Type B pancreatic cell (in vitro differentiated cells): ENCODE measurements at regions not wholly inside any gene's neighbourhood (a gene's known extent, or its start where the extent isn't known, plus 50 kb on each side); places are given as distances from the start of the nearest gene placed in this dataset.

ENCODE experiments used
- DNase-seq: peaks from one replicate; pipeline ENCODE4 v3.0.0; 2021; ENCODE audit warnings: mixed read lengths; ENCODE audit not compliant: unreplicated experiment; ENCODE audit errors: extremely low spot score
- H3K27ac Mint-ChIP-seq: 2 replicates; pipeline ENCODE4 v1.8.0; 2021; ENCODE audit warnings: mild to moderate bottlenecking, mixed read lengths
- H3K27me3 Mint-ChIP-seq: 2 replicates; pipeline ENCODE4 v1.8.0; 2021; ENCODE audit warnings: mixed read lengths
- H3K36me3 Mint-ChIP-seq: 2 replicates; pipeline ENCODE4 v1.8.0; 2021; ENCODE audit warnings: mixed read lengths
- H3K4me1 Mint-ChIP-seq: one replicate; pipeline ENCODE4 v1.8.0; 2021; ENCODE audit warnings: mixed read lengths; ENCODE audit not compliant: unreplicated experiment
- H3K4me3 Mint-ChIP-seq: 2 replicates; pipeline ENCODE4 v1.8.0; 2021; ENCODE audit warnings: mild to moderate bottlenecking, mixed read lengths
- H3K9me3 Mint-ChIP-seq: 2 replicates; pipeline ENCODE4 v1.8.0; 2021; ENCODE audit warnings: mixed read lengths
- CTCF ChIP-seq: fragments of 200-600 bp; sonication (generic); conservative IDR thresholded peaks from 2 replicates; pipeline ENCODE4 v1.5.0; 2021; ENCODE audit warnings: antibody characterized with exemption, mild to moderate bottlenecking

- Mint-ChIP-seq H3K9me3 (peaks cover under 1% of the 10 kb centered on the region), H3K27ac (no peak overlapping the region), H3K4me1 (no peaks in the 10 kb centered on the region), H3K36me3 (no peaks in the 10 kb centered on the region), H3K4me3 (no peak overlapping the region), H3K27me3 (no peaks in the 10 kb centered on the region)
- TF ChIP-seq CTCF, result no peak
- no peak for DNase-seq
Measured at GRCh38 chr13:81199956-81200355, 859.0 kb upstream of the SPRY2 start.

GRCh38 chr13:81197966-81198365 is 857.0 kb upstream of the SPRY2 start:
- no peak for TF ChIP-seq CTCF
- no peaks in the 10 kb centered on the region for H3K4me1 Mint-ChIP-seq
- no peak overlapping the region for H3K27ac Mint-ChIP-seq
- DNase-seq, result no peak
- H3K27me3 Mint-ChIP-seq, result no peaks in the 10 kb centered on the region
- no peaks in the 10 kb centered on the region for H3K36me3 Mint-ChIP-seq
- H3K9me3 Mint-ChIP-seq, result peaks cover 10% of the 10 kb centered on the region
- H3K4me3 Mint-ChIP-seq, result no peak overlapping the region

GRCh38 chr13:81197483-81197882 is 856.6 kb upstream of the SPRY2 start:
- Mint-ChIP-seq H3K4me1 (no peaks in the 10 kb centered on the region), H3K9me3 (peaks cover 10% of the 10 kb centered on the region), H3K4me3 (no peak overlapping the region), H3K36me3 (no peaks in the 10 kb centered on the region), H3K27ac (no peak overlapping the region), H3K27me3 (no peaks in the 10 kb centered on the region)
- TF ChIP-seq CTCF, result no peak
- no peak for DNase-seq

GRCh38 chr13:81194362-81194761 is 853.4 kb upstream of the SPRY2 start:
- H3K27me3 Mint-ChIP-seq, result no peaks in the 10 kb centered on the region
- no peak for DNase-seq
- no peaks in the 10 kb centered on the region for H3K4me1 Mint-ChIP-seq
- H3K27ac Mint-ChIP-seq, result no peak overlapping the region
- peaks cover 10% of the 10 kb centered on the region for H3K9me3 Mint-ChIP-seq
- H3K36me3 Mint-ChIP-seq, result no peaks in the 10 kb centered on the region
- TF ChIP-seq CTCF, result no peak
- H3K4me3 Mint-ChIP-seq, result no peak overlapping the region

- H3K36me3 Mint-ChIP-seq, result no peaks in the 10 kb centered on the region
- no peak overlapping the region for H3K27ac Mint-ChIP-seq
- peaks cover 5% of the 10 kb centered on the region for H3K9me3 Mint-ChIP-seq
- DNase-seq, result no peak
- H3K27me3 Mint-ChIP-seq, result no peaks in the 10 kb centered on the region
- H3K4me1 Mint-ChIP-seq, result no peaks in the 10 kb centered on the region
- TF ChIP-seq CTCF, result no peak
- H3K4me3 Mint-ChIP-seq, result no peak overlapping the region
Measured at GRCh38 chr13:81184556-81185265, 843.8 kb upstream of the SPRY2 start.
